Esophagus muscularis mucosa (tissue), 4 donors: ENCODE measurements at regions not wholly inside any gene's neighbourhood (a gene's known extent, or its start where the extent isn't known, plus 50 kb on each side); places are given as distances from the start of the nearest gene placed in this dataset.

Experiments
- CTCF ChIP-seq, 3 experiments: fragments of 200-600 bp in 2 of 3; fragments of 450-650 bp in 1 of 3; sonication (generic) in 2 of 3; IDR thresholded peaks; one replicate each; pipeline ENCODE4 v1.5.1; 2017 to 2019; ENCODE audit warnings: antibody characterized with exemption in 3 of 3, mild to moderate bottlenecking in 2 of 3, moderate library complexity in 1 of 3
- EP300 ChIP-seq: sonication (generic); formaldehyde crosslinking; IDR thresholded peaks from one replicate; pipeline ENCODE4 v1.6.1; 2017; ENCODE audit warnings: antibody characterized with exemption
- POLR2A ChIP-seq: fragments of 450-650 bp; IDR thresholded peaks from one replicate; pipeline ENCODE4 v1.6.1; 2017; ENCODE audit warnings: antibody characterized with exemption, moderate library complexity, mild to moderate bottlenecking, low read depth
- POLR2AphosphoS5 ChIP-seq, 2 donors: sonication (generic); formaldehyde crosslinking; IDR thresholded peaks; one replicate each; pipeline ENCODE4 v1.6.1; 2017; ENCODE audit warnings: antibody characterized with exemption in 2 of 2

- no peak for TF ChIP-seq POLR2A
- no peak for TF ChIP-seq CTCF (IDR thresholded peaks at IDR 0.05)
- no peak for TF ChIP-seq EP300
- no peak for TF ChIP-seq POLR2AphosphoS5 (IDR thresholded peaks at IDR 0.05)
Observed at GRCh38 chr3:64444490-64445108, 219.3 kb upstream of the PRICKLE2 start.
